Choroid plexus epithelial cell (primary cell): ENCODE measurements at regions not wholly inside any gene's neighbourhood (a gene's known extent, or its start where the extent isn't known, plus 50 kb on each side); places are given as distances from the start of the nearest gene placed in this dataset.

Source experiments
- DNase-seq: peaks from one replicate; pipeline ENCODE4 v3.0.0-alpha.2; 2010; ENCODE audit warnings: low read depth
- H3K4me3 ChIP-seq: 2 replicates; pipeline ENCODE4 v1.5.1; 2011; ENCODE audit warnings: low read depth, mild to moderate bottlenecking, control low read depth, low read length, moderate library complexity
- CTCF ChIP-seq: conservative IDR thresholded peaks from 2 replicates; pipeline ENCODE4 v1.5.1; 2011; ENCODE audit warnings: low read depth, mild to moderate bottlenecking, control low read depth, inconsistent platforms, low read length, moderate library complexity

GRCh38 chr7:116083796-116084195, 53.2 kb upstream of the TFEC start:
- no peak for DNase-seq
- H3K4me3 ChIP-seq, result no peak overlapping the region
- TF ChIP-seq CTCF, result no peak

- no peak for DNase-seq
- no peak overlapping the region for H3K4me3 ChIP-seq
- TF ChIP-seq CTCF, result no peak
Measured at GRCh38 chr7:116086547-116087045, 56.0 kb upstream of the TFEC start.

- H3K4me3 ChIP-seq, result no peak overlapping the region
- no peak for TF ChIP-seq CTCF
- DNase-seq, result no peak
Measured at GRCh38 chr7:116087291-116087690, 56.7 kb upstream of the TFEC start.

- H3K4me3 ChIP-seq, result no peak overlapping the region
- TF ChIP-seq CTCF, result no peak
- no peak for DNase-seq
Measured at GRCh38 chr7:116087984-116088383, 57.4 kb upstream of the TFEC start.

- no peak for TF ChIP-seq CTCF
- no peak for DNase-seq
- H3K4me3 ChIP-seq, result no peak overlapping the region
Measured at GRCh38 chr7:116089293-116089692, 58.7 kb upstream of the TFEC start.

GRCh38 chr7:116093516-116094301, 63.1 kb upstream of the TFEC start:
- H3K4me3 ChIP-seq, result no peak overlapping the region
- no peak for TF ChIP-seq CTCF

GRCh38 chr7:116095396-116095795, 64.8 kb upstream of the TFEC start:
- no peak for TF ChIP-seq CTCF
- H3K4me3 ChIP-seq, result no peak overlapping the region
- no peak for DNase-seq

More at GRCh38 chr7:116093516-116094301, 63.1 kb upstream of the TFEC start:
- DNase-seq, result no peak
